Ovary (tissue), 3 donors: ENCODE measurements at regions not wholly inside any gene's neighbourhood (a gene's known extent, or its start where the extent isn't known, plus 50 kb on each side); places are given as distances from the start of the nearest gene placed in this dataset.

Source experiments
- EP300 ChIP-seq: sonication (generic); formaldehyde crosslinking; IDR thresholded peaks from one replicate; pipeline ENCODE4 v1.6.1; 2017; ENCODE audit warnings: antibody characterized with exemption
- TF ChIP-seq, protein P1 (sequence below), 3 donors: fragments of 450-650 bp in 2 of 3; fragments of 200-600 bp in 1 of 3; IDR thresholded peaks; one replicate each; pipeline versions ENCODE4 v1.5.1 to v1.8.0; 2016 to 2022; ENCODE audit warnings: antibody characterized with exemption in 3 of 3, mild to moderate bottlenecking in 1 of 3
- donor health status: DM: no; HTN: no; CAD: no.

DNA sequence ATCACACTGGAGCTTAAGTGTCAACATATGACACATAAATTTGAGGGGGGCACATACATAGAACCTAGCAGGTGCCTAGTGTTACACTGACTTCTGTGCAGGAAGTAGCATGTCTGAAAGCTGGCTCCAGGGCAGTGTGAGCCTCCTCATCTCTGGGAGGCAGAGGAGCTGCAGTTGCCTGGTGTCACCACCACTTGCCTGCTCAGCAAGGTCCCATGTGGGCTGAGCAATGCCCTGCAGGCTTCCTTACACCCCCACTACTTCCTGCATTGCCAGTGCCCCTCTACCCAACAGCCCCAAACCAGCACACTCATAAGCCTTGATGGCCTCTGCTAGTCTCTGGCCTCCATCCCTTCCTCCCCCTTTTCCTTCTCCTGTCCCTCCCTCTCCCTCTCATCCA lies 165.8 kb downstream of the BUD13 start:
- TF ChIP-seq EP300: no peak
- TF ChIP-seq, protein P1, sequence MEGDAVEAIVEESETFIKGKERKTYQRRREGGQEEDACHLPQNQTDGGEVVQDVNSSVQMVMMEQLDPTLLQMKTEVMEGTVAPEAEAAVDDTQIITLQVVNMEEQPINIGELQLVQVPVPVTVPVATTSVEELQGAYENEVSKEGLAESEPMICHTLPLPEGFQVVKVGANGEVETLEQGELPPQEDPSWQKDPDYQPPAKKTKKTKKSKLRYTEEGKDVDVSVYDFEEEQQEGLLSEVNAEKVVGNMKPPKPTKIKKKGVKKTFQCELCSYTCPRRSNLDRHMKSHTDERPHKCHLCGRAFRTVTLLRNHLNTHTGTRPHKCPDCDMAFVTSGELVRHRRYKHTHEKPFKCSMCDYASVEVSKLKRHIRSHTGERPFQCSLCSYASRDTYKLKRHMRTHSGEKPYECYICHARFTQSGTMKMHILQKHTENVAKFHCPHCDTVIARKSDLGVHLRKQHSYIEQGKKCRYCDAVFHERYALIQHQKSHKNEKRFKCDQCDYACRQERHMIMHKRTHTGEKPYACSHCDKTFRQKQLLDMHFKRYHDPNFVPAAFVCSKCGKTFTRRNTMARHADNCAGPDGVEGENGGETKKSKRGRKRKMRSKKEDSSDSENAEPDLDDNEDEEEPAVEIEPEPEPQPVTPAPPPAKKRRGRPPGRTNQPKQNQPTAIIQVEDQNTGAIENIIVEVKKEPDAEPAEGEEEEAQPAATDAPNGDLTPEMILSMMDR (IDR thresholded peaks at IDR 0.05): no peak
